ENCODE measurements at regions not wholly inside any gene's neighbourhood (a gene's known extent, or its start where the extent isn't known, plus 50 kb on each side); places are given as distances from the start of the nearest gene placed in this dataset.

GRCh38 chr1:58430421-58431275 is 115.9 kb downstream of the OMA1 start:
- Histone ChIP-seq H3K27me3 (ENCODE audit: low read length) (no peaks in the 10 kb centered on the region), H3K9ac (ENCODE audit: low read length) (no peak overlapping the region), H3K9me3 (ENCODE audit: low read length) (no peaks in the 10 kb centered on the region), H3K9me2 (replicated peaks; ENCODE audit: insufficient read depth, low read length) (no peaks in the 10 kb centered on the region), H3K4me3 (ENCODE audit: low read length) (no peak overlapping the region), H3K4me1 (ENCODE audit: low read length) (no peaks in the 10 kb centered on the region), H3K79me2 (ENCODE audit: low read length) (no peaks in the 10 kb centered on the region), H2AFZ (ENCODE audit: low read length) (no peak overlapping the region), H3K36me3 (ENCODE audit: insufficient read depth, low read length) (no peaks in the 10 kb centered on the region), H3K4me2 (ENCODE audit: low read depth, low read length, poor library complexity, severe bottlenecking) (no peak overlapping the region), H4K20me1 (ENCODE audit: insufficient read depth, low read depth, low read length) (no peaks in the 10 kb centered on the region), H3K27ac (ENCODE audit: low read length) (no peak overlapping the region)
- DNase-seq: no peak

- no peak overlapping the region for H2AFZ ChIP-seq (ENCODE audit: low read length)
- no peaks in the 10 kb centered on the region for H3K79me2 ChIP-seq (ENCODE audit: low read length)
- no peak overlapping the region for H3K27ac ChIP-seq (ENCODE audit: low read length)
- H3K4me2 ChIP-seq (ENCODE audit: low read depth, low read length, poor library complexity, severe bottlenecking): no peak overlapping the region
- no peak overlapping the region for H3K9ac ChIP-seq (ENCODE audit: low read length)
- H3K27me3 ChIP-seq (ENCODE audit: low read length): no peaks in the 10 kb centered on the region
- H4K20me1 ChIP-seq (ENCODE audit: insufficient read depth, low read depth, low read length): no peaks in the 10 kb centered on the region
- H3K4me1 ChIP-seq (ENCODE audit: low read length): peaks cover 6% of the 10 kb centered on the region
- H3K36me3 ChIP-seq (ENCODE audit: insufficient read depth, low read length): no peaks in the 10 kb centered on the region
- H3K9me3 ChIP-seq (ENCODE audit: low read length): no peaks in the 10 kb centered on the region
- no peak overlapping the region for H3K4me3 ChIP-seq (ENCODE audit: low read length)
- no peaks in the 10 kb centered on the region for H3K9me2 ChIP-seq (replicated peaks; ENCODE audit: insufficient read depth, low read length)
- DNase-seq: no peak
Measured at GRCh38 chr1:58426918-58427317, 119.6 kb downstream of the OMA1 start.

GRCh38 chr1:58422436-58422835 is 124.1 kb downstream of the OMA1 start:
- no peak overlapping the region for H3K4me2 ChIP-seq (ENCODE audit: low read depth, low read length, poor library complexity, severe bottlenecking)
- H3K79me2 ChIP-seq (ENCODE audit: low read length): no peaks in the 10 kb centered on the region
- peaks cover 6% of the 10 kb centered on the region for H3K4me1 ChIP-seq (ENCODE audit: low read length)
- H3K9me2 ChIP-seq (replicated peaks; ENCODE audit: insufficient read depth, low read length): no peaks in the 10 kb centered on the region
- no peaks in the 10 kb centered on the region for H3K36me3 ChIP-seq (ENCODE audit: insufficient read depth, low read length)
- no peaks in the 10 kb centered on the region for H4K20me1 ChIP-seq (ENCODE audit: insufficient read depth, low read depth, low read length)
- H2AFZ ChIP-seq (ENCODE audit: low read length): no peak overlapping the region
- H3K9me3 ChIP-seq (ENCODE audit: low read length): no peaks in the 10 kb centered on the region
- no peak overlapping the region for H3K27ac ChIP-seq (ENCODE audit: low read length)
- no peak overlapping the region for H3K9ac ChIP-seq (ENCODE audit: low read length)
- peak; percentile 68 for DNase-seq
- H3K4me3 ChIP-seq (ENCODE audit: low read length): no peak overlapping the region
- H3K27me3 ChIP-seq (ENCODE audit: low read length): no peaks in the 10 kb centered on the region

DNA sequence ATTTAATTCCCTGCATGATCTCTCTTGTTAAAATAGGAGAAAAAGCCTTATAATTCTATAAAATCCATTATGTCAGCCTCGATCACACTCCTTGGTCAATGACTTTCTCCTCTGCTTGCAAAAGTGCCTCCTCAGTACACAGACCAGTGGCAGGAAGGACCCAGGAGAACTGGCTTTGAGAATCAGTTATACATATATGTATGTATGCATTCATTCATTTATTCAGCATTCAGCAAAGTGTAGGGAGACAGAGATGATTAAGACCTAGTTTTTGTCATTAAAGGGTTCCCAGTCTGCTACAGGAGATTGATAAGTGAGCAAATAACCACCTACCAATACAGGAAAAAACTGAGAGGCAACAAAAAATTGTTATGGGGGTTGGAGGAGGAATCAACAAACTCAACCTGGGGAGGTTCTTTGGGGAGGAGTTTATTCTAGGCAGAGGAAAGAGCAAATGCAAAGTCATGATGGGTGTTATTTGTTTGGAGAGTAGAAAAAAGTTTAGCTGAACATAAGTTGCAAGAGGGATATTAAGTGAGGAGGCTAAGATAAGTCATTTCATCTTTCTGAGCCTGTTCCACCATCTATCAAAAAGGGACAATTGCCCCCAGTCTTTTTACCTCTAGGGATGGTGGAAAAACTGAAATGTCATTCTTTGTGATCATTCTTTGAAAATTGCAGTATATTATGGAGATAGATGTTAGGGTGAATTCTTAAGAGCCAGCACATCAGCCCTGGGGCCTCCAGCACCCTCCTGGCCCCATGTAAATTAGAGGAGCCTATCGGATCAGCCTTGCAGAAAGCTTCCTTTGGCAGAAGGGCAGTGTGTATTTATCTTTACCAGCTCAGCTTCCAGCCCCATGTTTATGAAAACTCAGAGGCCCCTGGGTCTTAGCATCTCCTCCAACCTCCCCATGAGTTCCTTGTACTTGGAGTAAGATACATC is 128.0 kb downstream of the OMA1 start:
- Histone ChIP-seq H3K4me2 (ENCODE audit: low read depth, low read length, poor library complexity, severe bottlenecking) (no peak overlapping the region), H3K27ac (ENCODE audit: low read length) (no peak overlapping the region), H3K36me3 (ENCODE audit: insufficient read depth, low read length) (no peaks in the 10 kb centered on the region), H3K4me1 (ENCODE audit: low read length) (peaks cover 6% of the 10 kb centered on the region), H4K20me1 (ENCODE audit: insufficient read depth, low read depth, low read length) (no peaks in the 10 kb centered on the region), H2AFZ (ENCODE audit: low read length) (no peak overlapping the region), H3K27me3 (ENCODE audit: low read length) (no peaks in the 10 kb centered on the region), H3K9me2 (replicated peaks; ENCODE audit: insufficient read depth, low read length) (no peaks in the 10 kb centered on the region), H3K9me3 (ENCODE audit: low read length) (no peaks in the 10 kb centered on the region), H3K9ac (ENCODE audit: low read length) (no peak overlapping the region), H3K79me2 (ENCODE audit: low read length) (no peaks in the 10 kb centered on the region), H3K4me3 (ENCODE audit: low read length) (no peak overlapping the region)
- DNase-seq: no peak

GRCh38 chr1:58412071-58412580 is 134.4 kb downstream of the OMA1 start:
- Histone ChIP-seq H3K9ac (ENCODE audit: low read length) (no peak overlapping the region), H4K20me1 (ENCODE audit: insufficient read depth, low read depth, low read length) (no peaks in the 10 kb centered on the region), H3K4me2 (ENCODE audit: low read depth, low read length, poor library complexity, severe bottlenecking) (no peak overlapping the region), H3K4me1 (ENCODE audit: low read length) (no peaks in the 10 kb centered on the region), H3K9me3 (ENCODE audit: low read length) (no peaks in the 10 kb centered on the region), H2AFZ (ENCODE audit: low read length) (no peak overlapping the region), H3K79me2 (ENCODE audit: low read length) (no peaks in the 10 kb centered on the region), H3K27me3 (ENCODE audit: low read length) (no peaks in the 10 kb centered on the region), H3K36me3 (ENCODE audit: insufficient read depth, low read length) (no peaks in the 10 kb centered on the region), H3K27ac (ENCODE audit: low read length) (no peak overlapping the region), H3K9me2 (replicated peaks; ENCODE audit: insufficient read depth, low read length) (no peaks in the 10 kb centered on the region), H3K4me3 (ENCODE audit: low read length) (no peak overlapping the region)
- DNase-seq: no peak

DNA sequence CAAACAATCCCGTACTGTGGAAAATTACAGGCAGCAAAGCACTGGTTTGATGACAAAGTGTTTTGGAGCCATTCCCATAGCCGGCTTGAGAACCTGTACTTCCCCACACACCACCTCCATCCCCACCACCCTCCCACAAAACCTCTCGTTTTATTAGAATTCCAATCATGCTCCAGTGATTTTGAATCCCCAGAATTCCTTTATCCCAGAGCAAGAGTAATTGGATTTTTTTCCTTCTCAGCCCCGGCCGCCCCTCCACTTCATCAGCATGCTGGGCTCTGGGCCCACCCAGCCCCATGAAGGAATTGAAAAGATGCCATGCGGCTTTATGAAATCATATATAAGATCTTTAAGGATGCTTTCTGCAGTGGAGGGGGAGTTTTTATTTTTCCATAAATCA is 136.6 kb downstream of the OMA1 start:
- H3K9me2 ChIP-seq (replicated peaks; ENCODE audit: insufficient read depth, low read length): no peaks in the 10 kb centered on the region
- no peak overlapping the region for H3K27ac ChIP-seq (ENCODE audit: low read length)
- no peak overlapping the region for H3K4me3 ChIP-seq (ENCODE audit: low read length)
- no peaks in the 10 kb centered on the region for H3K4me1 ChIP-seq (ENCODE audit: low read length)
- no peak overlapping the region for H2AFZ ChIP-seq (ENCODE audit: low read length)
- H3K4me2 ChIP-seq (ENCODE audit: low read depth, low read length, poor library complexity, severe bottlenecking): no peak overlapping the region
- no peaks in the 10 kb centered on the region for H4K20me1 ChIP-seq (ENCODE audit: insufficient read depth, low read depth, low read length)
- H3K9me3 ChIP-seq (ENCODE audit: low read length): no peaks in the 10 kb centered on the region
- H3K79me2 ChIP-seq (ENCODE audit: low read length): no peaks in the 10 kb centered on the region
- DNase-seq: no peak
- H3K9ac ChIP-seq (ENCODE audit: low read length): no peak overlapping the region
- no peaks in the 10 kb centered on the region for H3K27me3 ChIP-seq (ENCODE audit: low read length)
- H3K36me3 ChIP-seq (ENCODE audit: insufficient read depth, low read length): no peaks in the 10 kb centered on the region

DNA sequence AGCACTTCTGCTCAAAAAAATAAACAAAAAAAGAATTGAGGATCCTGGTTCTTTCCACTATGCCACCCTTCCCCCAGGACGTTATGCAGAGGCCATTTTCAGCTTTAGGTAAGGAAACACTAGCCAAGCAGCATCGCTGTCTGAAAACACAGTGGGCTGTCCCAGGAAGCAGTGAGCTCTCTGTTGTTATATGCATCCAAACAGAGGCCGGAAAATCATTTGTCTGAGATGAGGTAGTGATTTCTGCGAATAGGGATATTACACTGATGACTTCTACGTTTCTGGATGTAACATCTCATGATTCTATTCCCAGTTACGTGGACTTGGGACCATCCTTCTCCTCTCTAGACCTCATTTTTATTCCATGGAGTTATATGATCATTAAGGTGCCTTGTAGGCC is 137.2 kb downstream of the OMA1 start:
- Histone ChIP-seq H3K9ac (ENCODE audit: low read length) (no peak overlapping the region), H2AFZ (ENCODE audit: low read length) (no peak overlapping the region), H3K9me3 (ENCODE audit: low read length) (no peaks in the 10 kb centered on the region), H3K4me3 (ENCODE audit: low read length) (no peak overlapping the region), H3K36me3 (ENCODE audit: insufficient read depth, low read length) (no peaks in the 10 kb centered on the region), H3K27me3 (ENCODE audit: low read length) (no peaks in the 10 kb centered on the region), H4K20me1 (ENCODE audit: insufficient read depth, low read depth, low read length) (no peaks in the 10 kb centered on the region), H3K79me2 (ENCODE audit: low read length) (no peaks in the 10 kb centered on the region), H3K4me2 (ENCODE audit: low read depth, low read length, poor library complexity, severe bottlenecking) (no peak overlapping the region), H3K4me1 (ENCODE audit: low read length) (no peaks in the 10 kb centered on the region), H3K27ac (ENCODE audit: low read length) (no peak overlapping the region), H3K9me2 (replicated peaks; ENCODE audit: insufficient read depth, low read length) (no peaks in the 10 kb centered on the region)
- DNase-seq: no peak
